H9 (cell line): ENCODE measurements at regions not wholly inside any gene's neighbourhood (a gene's known extent, or its start where the extent isn't known, plus 50 kb on each side); places are given as distances from the start of the nearest gene placed in this dataset.

Source experiments
- DNase-seq: peaks from one replicate; pipeline ENCODE4 v3.0.0-alpha.2; 2017
- H2AFZ ChIP-seq: one replicate; pipeline ENCODE4 v1.6.1; 2013; ENCODE audit warnings: mild to moderate bottlenecking, low read length, control low read depth, moderate library complexity
- H2AK5ac ChIP-seq: 2 replicates; pipeline ENCODE4 v1.6.1; 2013; ENCODE audit warnings: low read length, control low read depth, mixed read lengths; ENCODE audit not compliant: insufficient read length
- H2BK120ac ChIP-seq: one replicate; pipeline ENCODE4 v1.6.1; 2013; ENCODE audit warnings: low read depth, mild to moderate bottlenecking, low read length, control low read depth, inconsistent platforms; ENCODE audit not compliant: poor library complexity, severe bottlenecking
- H2BK12ac ChIP-seq: 2 replicates; pipeline ENCODE4 v1.6.1; 2013; ENCODE audit warnings: low read length, control low read depth, mixed read lengths, low read depth; ENCODE audit not compliant: insufficient read length
- H2BK15ac ChIP-seq: 2 replicates; pipeline ENCODE4 v1.6.1; 2013; ENCODE audit warnings: low read depth, low read length, control low read depth
- H2BK20ac ChIP-seq: one replicate; pipeline ENCODE4 v1.6.1; 2013; ENCODE audit warnings: low read depth, mild to moderate bottlenecking, low read length, control low read depth, inconsistent platforms; ENCODE audit not compliant: poor library complexity, severe bottlenecking
- H2BK5ac ChIP-seq: 2 replicates; pipeline ENCODE4 v1.6.1; 2013; ENCODE audit warnings: low read length, control low read depth, mixed read lengths; ENCODE audit not compliant: insufficient read length
- H3K14ac ChIP-seq: 2 replicates; pipeline ENCODE4 v1.6.1; 2013; ENCODE audit warnings: low read length, control low read depth; ENCODE audit not compliant: insufficient read depth
- H3K18ac ChIP-seq: 2 replicates; pipeline ENCODE4 v1.6.1; 2013; ENCODE audit warnings: low read depth, mild to moderate bottlenecking, mixed read lengths, low read length, control low read depth; ENCODE audit not compliant: insufficient read length
- H3K23ac ChIP-seq: 2 replicates; pipeline ENCODE4 v1.6.1; 2013; ENCODE audit warnings: low read length, control low read depth, mixed read lengths, low read depth; ENCODE audit not compliant: insufficient read length
- H3K23me2 ChIP-seq: 2 replicates; pipeline ENCODE4 v1.6.1; 2013; ENCODE audit warnings: low read depth, mild to moderate bottlenecking, mixed read lengths, low read length, control low read depth; ENCODE audit not compliant: insufficient read length, poor library complexity, severe bottlenecking
- H3K27ac ChIP-seq: 2 replicates; pipeline ENCODE4 v1.5.1; 2013; ENCODE audit warnings: low read length, control low read depth, mixed read lengths, low read depth; ENCODE audit not compliant: insufficient read length
- H3K27me3 ChIP-seq: 2 replicates; pipeline ENCODE4 v1.6.1; 2013; ENCODE audit warnings: low read length, control low read depth, inconsistent platforms; ENCODE audit not compliant: insufficient read depth
- H3K4ac ChIP-seq: 2 replicates; pipeline ENCODE4 v1.6.1; 2013; ENCODE audit warnings: low read depth, mild to moderate bottlenecking, control low read depth, inconsistent platforms, low read length, moderate library complexity
- H3K4me1 ChIP-seq: 2 replicates; pipeline ENCODE4 v1.6.1; 2013; ENCODE audit warnings: low read length, control low read depth, inconsistent platforms; ENCODE audit not compliant: insufficient read depth
- H3K4me2 ChIP-seq: 2 replicates; pipeline ENCODE4 v1.6.1; 2013; ENCODE audit warnings: low read length, control low read depth, mixed read lengths; ENCODE audit not compliant: insufficient read length, insufficient read depth
- H3K56ac ChIP-seq: 2 replicates; pipeline ENCODE4 v1.6.1; 2013; ENCODE audit warnings: low read depth, mild to moderate bottlenecking, mixed read lengths, low read length, control low read depth; ENCODE audit not compliant: insufficient read length
- H3K79me1 ChIP-seq: 2 replicates; pipeline ENCODE4 v1.6.1; 2013; ENCODE audit warnings: low read depth, mild to moderate bottlenecking, moderate library complexity, low read length, control low read depth, inconsistent platforms; ENCODE audit not compliant: insufficient read depth, poor library complexity, severe bottlenecking
- H3K79me2 ChIP-seq: 2 replicates; pipeline ENCODE4 v1.6.1; 2013; ENCODE audit warnings: low read length, control low read depth, inconsistent platforms; ENCODE audit not compliant: insufficient read depth
- H3K9ac ChIP-seq: 2 replicates; pipeline ENCODE4 v1.6.1; 2013; ENCODE audit warnings: low read length, control low read depth, mixed read lengths; ENCODE audit not compliant: insufficient read length; ENCODE audit errors: extremely low read depth
- H3K9me3 ChIP-seq: one replicate; pipeline ENCODE4 v1.6.1; 2013; ENCODE audit warnings: low read depth, low read length, inconsistent platforms; ENCODE audit not compliant: control insufficient read depth
- H3T11ph ChIP-seq: one replicate; pipeline ENCODE4 v1.6.1; 2013; ENCODE audit warnings: mild to moderate bottlenecking, low read length, control low read depth, inconsistent platforms
- H4K20me1 ChIP-seq: one replicate; pipeline ENCODE4 v1.6.1; 2013; ENCODE audit not compliant: control insufficient read depth, insufficient read length, insufficient read depth
- H4K5ac ChIP-seq: 2 replicates; pipeline ENCODE4 v1.6.1; 2013; ENCODE audit warnings: low read depth, mild to moderate bottlenecking, mixed read lengths, low read length, control low read depth; ENCODE audit not compliant: insufficient read length
- H4K8ac ChIP-seq: replicated peaks from 2 replicates; pipeline ENCODE4 v1.6.1; 2013; ENCODE audit warnings: low read length, control low read depth, mixed read lengths, low read depth; ENCODE audit not compliant: insufficient read length
- H4K91ac ChIP-seq: 2 replicates; pipeline ENCODE4 v1.6.1; 2013; ENCODE audit warnings: low read depth, mild to moderate bottlenecking, moderate library complexity, mixed read lengths, low read length, control low read depth; ENCODE audit not compliant: insufficient read length
- H3K27ac Mint-ChIP-seq, 3 experiments: 2 replicates in 2 of 3; 3 replicates in 1 of 3; pipeline ENCODE4 v1.8.0; 2020 to 2021; ENCODE audit warnings: mixed read lengths in 3 of 3, mild to moderate bottlenecking in 1 of 3, moderate library complexity in 1 of 3
- H3K27me3 Mint-ChIP-seq: 2 replicates; pipeline ENCODE4 v1.8.0; 2021; ENCODE audit warnings: low read depth, mild to moderate bottlenecking, moderate library complexity, mixed read lengths
- H3K36me3 Mint-ChIP-seq, 3 experiments: 2 replicates in 2 of 3; 3 replicates in 1 of 3; pipeline ENCODE4 v1.8.0; 2020 to 2021; ENCODE audit warnings: low read depth in 3 of 3, mixed read lengths in 3 of 3; ENCODE audit not compliant: insufficient read depth in 1 of 3
- H3K4me1 Mint-ChIP-seq, 2 experiments: 2 replicates each; pipeline ENCODE4 v1.8.0; 2020; ENCODE audit warnings: mixed read lengths in 2 of 2
- H3K4me3 Mint-ChIP-seq, 2 experiments: 2 replicates in 1 of 2; 3 replicates in 1 of 2; pipeline ENCODE4 v1.8.0; 2020 to 2021; ENCODE audit warnings: mild to moderate bottlenecking in 2 of 2, mixed read lengths in 2 of 2, moderate library complexity in 1 of 2
- H3K9me3 Mint-ChIP-seq, 2 experiments: 2 replicates in 1 of 2; 3 replicates in 1 of 2; pipeline ENCODE4 v1.8.0; 2020; ENCODE audit warnings: mild to moderate bottlenecking in 2 of 2, mixed read lengths in 2 of 2, moderate library complexity in 1 of 2
- WGBS: extraction: QIAGEN DNeasy Blood & Tissue Kit; methylation state at CpG from one replicate; pipeline ENCODE4 v1.1.7; 2013; ENCODE audit warnings: missing lambda C conversion rate, low lambda C conversion rate, mixed read lengths; ENCODE audit not compliant: insufficient read length; ENCODE audit errors: extremely low coverage; 5-methylcytosine and 5-hydroxymethylcytosine counted together
- TF ChIP-seq, protein P1 (sequence below): fragments of 200-600 bp; sonication (generic); conservative IDR thresholded peaks from 3 replicates; pipeline ENCODE4 v1.8.0; 2021; ENCODE audit warnings: antibody characterized with exemption, mild to moderate bottlenecking

DNA sequence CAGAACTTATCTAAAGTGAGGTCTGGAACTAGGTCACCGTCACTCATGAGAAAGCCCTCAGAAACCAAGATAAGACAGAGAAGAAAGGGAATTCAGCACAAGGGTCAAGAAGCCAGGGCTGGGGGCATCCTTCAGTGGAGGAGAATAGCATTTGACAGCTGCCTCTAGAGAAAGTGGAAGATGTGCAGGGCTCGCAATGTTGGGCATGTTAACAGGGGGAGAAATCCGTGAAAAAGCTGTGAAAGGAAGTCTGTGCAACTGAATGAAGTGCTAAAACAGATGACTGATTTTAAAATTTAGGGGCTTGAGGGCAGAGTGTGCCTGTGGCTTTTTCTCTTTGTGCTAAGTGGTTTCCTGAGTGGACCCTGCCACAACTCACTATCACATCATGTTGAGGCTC, 97.7 kb upstream of the IFNG-AS1 start:
- Histone ChIP-seq H3K9ac (no peak overlapping the region), H3K9me3 (no peaks in the 10 kb centered on the region), H3K27ac (no peak overlapping the region), H4K20me1 (no peaks in the 10 kb centered on the region), H2BK20ac (no peak overlapping the region), H3K27me3 (no peaks in the 10 kb centered on the region), H4K8ac (no peak overlapping the region), H3T11ph (no peak overlapping the region), H3K79me1 (no peaks in the 10 kb centered on the region), H3K79me2 (no peaks in the 10 kb centered on the region), H2BK5ac (no peak overlapping the region), H4K91ac (no peak overlapping the region), H3K4me2 (no peak overlapping the region), H2BK15ac (no peak overlapping the region), H2BK120ac (no peak overlapping the region), H3K4me1 (no peaks in the 10 kb centered on the region), H3K4ac (no peak overlapping the region), H3K56ac (no peak overlapping the region), H3K14ac (no peak overlapping the region), H2AK5ac (no peak overlapping the region), H2AFZ (no peak overlapping the region), H3K23me2 (no peaks in the 10 kb centered on the region), H2BK12ac (no peak overlapping the region), H4K5ac (no peak overlapping the region), H3K23ac (no peak overlapping the region), H3K18ac (no peak overlapping the region)
- H3K36me3 Mint-ChIP-seq: no peaks in the 10 kb centered on the region
- H3K9me3 Mint-ChIP-seq: no peaks in the 10 kb centered on the region
- H3K27ac Mint-ChIP-seq: no peak overlapping the region
- TF ChIP-seq, protein P1, sequence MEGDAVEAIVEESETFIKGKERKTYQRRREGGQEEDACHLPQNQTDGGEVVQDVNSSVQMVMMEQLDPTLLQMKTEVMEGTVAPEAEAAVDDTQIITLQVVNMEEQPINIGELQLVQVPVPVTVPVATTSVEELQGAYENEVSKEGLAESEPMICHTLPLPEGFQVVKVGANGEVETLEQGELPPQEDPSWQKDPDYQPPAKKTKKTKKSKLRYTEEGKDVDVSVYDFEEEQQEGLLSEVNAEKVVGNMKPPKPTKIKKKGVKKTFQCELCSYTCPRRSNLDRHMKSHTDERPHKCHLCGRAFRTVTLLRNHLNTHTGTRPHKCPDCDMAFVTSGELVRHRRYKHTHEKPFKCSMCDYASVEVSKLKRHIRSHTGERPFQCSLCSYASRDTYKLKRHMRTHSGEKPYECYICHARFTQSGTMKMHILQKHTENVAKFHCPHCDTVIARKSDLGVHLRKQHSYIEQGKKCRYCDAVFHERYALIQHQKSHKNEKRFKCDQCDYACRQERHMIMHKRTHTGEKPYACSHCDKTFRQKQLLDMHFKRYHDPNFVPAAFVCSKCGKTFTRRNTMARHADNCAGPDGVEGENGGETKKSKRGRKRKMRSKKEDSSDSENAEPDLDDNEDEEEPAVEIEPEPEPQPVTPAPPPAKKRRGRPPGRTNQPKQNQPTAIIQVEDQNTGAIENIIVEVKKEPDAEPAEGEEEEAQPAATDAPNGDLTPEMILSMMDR: no peak
- no peak overlapping the region for H3K4me3 Mint-ChIP-seq
- no CpG with 5 or more reads among the region's 3 CpGs for WGBS
- H3K4me1 Mint-ChIP-seq: peaks cover 5 to 13% of the 10 kb centered on the region in 2 experiments
- DNase-seq: no peak
- no peaks in the 10 kb centered on the region for H3K27me3 Mint-ChIP-seq
